Esophagus squamous epithelium (tissue), 4 donors: ENCODE measurements at regions not wholly inside any gene's neighbourhood (a gene's known extent, or its start where the extent isn't known, plus 50 kb on each side); places are given as distances from the start of the nearest gene placed in this dataset.

Experiments
- CTCF ChIP-seq, 6 experiments: fragments of 450-650 bp in 4 of 6; fragments of 200-600 bp in 2 of 6; sonication (generic) in 2 of 6; IDR thresholded peaks; one replicate each; pipeline ENCODE4 v1.5.1; 2016 to 2019; ENCODE audit warnings: antibody characterized with exemption in 6 of 6, mild to moderate bottlenecking in 4 of 6, moderate library complexity in 4 of 6
- POLR2A ChIP-seq, 4 donors: fragments of 450-650 bp; IDR thresholded peaks; one replicate each; pipeline ENCODE4 v1.6.1; 2017; ENCODE audit warnings: antibody characterized with exemption in 4 of 4, mild to moderate bottlenecking in 4 of 4, moderate library complexity in 3 of 4

GRCh38 chr11:114928260-114928870 lies 250.0 kb downstream of the NXPE2 start:
- TF ChIP-seq CTCF (IDR thresholded peaks at IDR 0.05) (no peak), POLR2A (IDR thresholded peaks at IDR 0.05) (no peak)
